ENCODE measurements at regions not wholly inside any gene's neighbourhood (a gene's known extent, or its start where the extent isn't known, plus 50 kb on each side); places are given as distances from the start of the nearest gene placed in this dataset.

- TF ChIP-seq USF2 (IDR thresholded peaks at IDR 0.05; ENCODE audit: low read depth, low read length) = no peak
- TF ChIP-seq USF2 (CRISPR knock-in tag; IDR thresholded peaks at IDR 0.05; ENCODE audit: borderline replicate concordance) = no peak
- TF ChIP-seq ZNF746 (CRISPR knock-in tag; IDR thresholded peaks at IDR 0.05) = no peak
- TF ChIP-seq MAZ (IDR thresholded peaks at IDR 0.05; ENCODE audit: borderline replicate concordance, low read depth, low read length) = no peak
- TF ChIP-seq MAZ (CRISPR knock-in tag; IDR thresholded peaks at IDR 0.05; ENCODE audit: low read depth) = no peak
- TF ChIP-seq SP140L (CRISPR knock-in tag; IDR thresholded peaks at IDR 0.05; ENCODE audit: borderline replicate concordance) = no peak
- TF ChIP-seq TGIF2 (CRISPR knock-in tag; IDR thresholded peaks at IDR 0.05) = no peak
These were observed 66.3 kb upstream of the SLCO3A1 start (continued) for GRCh38 chr15:91787198-91787597.

- no peak overlapping the region for H2AFZ ChIP-seq (ENCODE audit: low read length)
- H4K20me1 ChIP-seq (ENCODE audit: insufficient read depth, low read length) = no peaks in the 10 kb centered on the region
- H3K27ac ChIP-seq (ENCODE audit: extremely low read length, insufficient read depth, low read length) = no peak overlapping the region
- no peak for TF ChIP-seq CEBPZ (IDR thresholded peaks at IDR 0.05; ENCODE audit: low read length)
- TF ChIP-seq PTBP1 (IDR thresholded peaks at IDR 0.05; ENCODE audit: low read depth, low read length, poor library complexity, severe bottlenecking) = no peak
- TF ChIP-seq BHLHE40 (IDR thresholded peaks at IDR 0.05; ENCODE audit: low read length) = peak; percentile 44; the same call in 1 of the 2 replicates
- CTCF ChIA-PET (ENCODE audit: low intra/inter-chr PET ratio, low total read pairs) = no interaction called here
- no peaks in the 10 kb centered on the region for H3K4me1 ChIP-seq (ENCODE audit: insufficient read depth, low read length)
- no peak; the same call in 2 of the 3 replicates for ATAC-seq
- no peak overlapping the region for H3K4me2 ChIP-seq (ENCODE audit: low read depth, low read length)
- no peaks in the 10 kb centered on the region for H3K79me2 ChIP-seq (ENCODE audit: insufficient read depth, low read length)
- no TSS peak for BruUV-seq (replicated peaks)
- POLR2A ChIA-PET = no interaction called here
- no peak for FAIRE-seq
- 0% methylated on average over 4 of the region's 5 CpGs for WGBS (ENCODE audit: low lambda C conversion rate)
- no peak overlapping the region for H3K4me3 ChIP-seq (replicated peaks in 1 of 3; ENCODE audit: insufficient read depth in 1 of 3, low read depth in 2 of 3, low read length in 3 of 3)
- peaks cover 0 to 4% of the 10 kb centered on the region in 2 experiments; a peak in 1 of 5 replicates for H3K27me3 ChIP-seq (ENCODE audit: control insufficient read depth in 1 of 2, insufficient read depth in 2 of 2, low read length in 2 of 2)
- intact Hi-C loops (cut with micrococcal nuclease; ENCODE audit: unreplicated experiment) = no loop called here
- in situ Hi-C loops (cut with HindIII; ENCODE audit: extremely low pct_ligation_motif_present, low pct_unique_long_range_greater_than_20kb) = no loop called here
- H3K9me3 ChIP-seq (ENCODE audit: low read length) = no peaks in the 10 kb centered on the region
- DNase-seq (ENCODE audit: low spot score) = no peak
- no peak overlapping the region for H3K9ac ChIP-seq (ENCODE audit: insufficient read depth, low read depth, low read length)
- no peaks in the 10 kb centered on the region for H3K36me3 ChIP-seq (replicated peaks in 1 of 2; ENCODE audit: control insufficient read depth in 1 of 2, insufficient read depth in 2 of 2, low read length in 2 of 2)
These were observed 64.4 kb upstream of the SLCO3A1 start for GRCh38 chr15:91789136-91789535.

Data from HepG2 (cell line).